Fibroblast of gingiva (primary cell): ENCODE measurements at regions not wholly inside any gene's neighbourhood (a gene's known extent, or its start where the extent isn't known, plus 50 kb on each side); places are given as distances from the start of the nearest gene placed in this dataset.

Experiments used
- DNase-seq: peaks from one replicate; pipeline ENCODE4 v3.0.0-alpha.2; 2011; ENCODE audit warnings: low read depth

DNA sequence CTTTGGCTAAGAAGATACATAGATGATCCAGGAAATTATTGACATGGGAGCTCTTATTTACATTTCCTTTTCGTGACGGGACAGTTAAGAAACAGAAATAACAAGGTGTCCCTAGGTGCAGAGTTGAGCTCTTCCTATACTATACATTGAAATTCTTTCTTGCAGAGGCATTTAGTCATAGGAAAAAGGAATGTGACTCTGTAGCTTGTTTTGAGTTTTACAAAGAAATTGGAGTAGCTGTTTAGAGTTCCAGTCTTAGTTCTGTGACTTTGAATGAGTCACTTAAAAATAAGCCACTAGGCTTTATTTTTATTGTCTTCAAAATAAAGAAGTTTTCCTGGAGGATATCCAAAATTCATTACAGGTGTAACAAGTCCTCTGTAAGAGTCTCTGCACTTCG, 723.5 kb upstream of the SGO1 start:
- DNase-seq, result no peak

DNA sequence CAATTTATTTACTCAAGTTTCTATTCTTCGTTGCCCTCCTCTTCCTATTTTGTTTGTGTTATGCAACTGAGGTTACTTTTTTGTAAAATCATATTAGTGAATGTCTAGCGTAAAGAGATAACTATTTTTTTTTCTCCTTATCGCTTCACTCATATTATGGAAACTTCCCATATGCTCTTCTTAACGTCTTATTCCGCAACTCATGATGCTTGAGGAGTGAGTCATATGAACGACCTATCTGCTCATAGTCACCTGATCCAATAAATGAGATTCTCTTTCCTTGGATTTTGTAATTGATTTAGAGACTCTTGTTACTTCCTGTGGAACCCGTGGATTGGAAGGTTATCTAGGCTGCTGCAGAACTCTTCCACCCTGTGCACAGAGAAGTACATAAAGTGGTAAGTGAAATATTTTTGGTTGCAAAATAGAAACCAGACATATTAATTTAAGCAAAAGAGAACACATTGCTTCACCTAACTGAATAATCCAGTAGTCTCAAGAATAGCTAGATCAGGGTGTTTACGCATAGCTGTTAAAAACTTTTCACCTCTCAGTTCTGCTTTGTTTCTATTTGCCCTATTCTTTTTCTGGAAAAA, 719.3 kb upstream of the SGO1 start:
- DNase-seq, result no peak

DNA sequence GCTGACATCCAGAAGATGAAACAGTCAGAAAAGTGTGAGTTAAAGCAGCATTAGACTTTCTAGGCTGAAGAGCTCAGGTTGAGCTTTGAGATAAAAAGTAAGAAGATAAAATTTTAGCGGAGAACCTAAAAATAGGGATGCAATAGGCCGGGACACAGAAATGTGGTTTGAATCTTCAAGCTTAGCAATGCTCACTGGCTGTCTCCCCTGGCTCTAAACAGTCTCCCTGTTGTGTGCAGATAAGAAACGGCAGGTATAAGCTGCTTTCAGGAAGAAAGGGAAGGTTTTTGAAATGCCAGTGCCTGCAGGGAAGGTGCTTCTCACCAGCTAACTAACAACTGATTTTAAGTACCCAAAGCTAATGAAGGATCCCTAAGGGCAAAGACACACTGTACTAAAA, 718.7 kb upstream of the SGO1 start:
- DNase-seq, result no peak

DNA sequence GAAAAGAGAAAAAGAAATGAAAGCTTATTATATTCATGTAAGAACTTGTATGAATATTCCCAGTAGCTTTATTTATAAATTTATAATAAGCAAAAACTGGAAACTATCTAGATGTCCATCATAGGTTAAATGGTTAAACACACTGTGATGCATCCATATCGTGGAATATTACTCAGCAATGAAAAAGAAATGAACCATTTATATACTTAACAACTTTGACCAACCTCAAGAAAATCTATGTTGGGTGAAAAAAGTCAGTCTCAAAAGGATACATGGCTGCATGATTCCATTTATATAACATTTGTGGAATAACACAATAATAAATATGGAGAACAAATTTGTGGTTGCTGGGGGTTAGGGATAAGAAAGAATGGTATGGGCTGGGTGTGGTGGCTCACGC, 713.0 kb upstream of the SGO1 start:
- DNase-seq, result no peak

DNA sequence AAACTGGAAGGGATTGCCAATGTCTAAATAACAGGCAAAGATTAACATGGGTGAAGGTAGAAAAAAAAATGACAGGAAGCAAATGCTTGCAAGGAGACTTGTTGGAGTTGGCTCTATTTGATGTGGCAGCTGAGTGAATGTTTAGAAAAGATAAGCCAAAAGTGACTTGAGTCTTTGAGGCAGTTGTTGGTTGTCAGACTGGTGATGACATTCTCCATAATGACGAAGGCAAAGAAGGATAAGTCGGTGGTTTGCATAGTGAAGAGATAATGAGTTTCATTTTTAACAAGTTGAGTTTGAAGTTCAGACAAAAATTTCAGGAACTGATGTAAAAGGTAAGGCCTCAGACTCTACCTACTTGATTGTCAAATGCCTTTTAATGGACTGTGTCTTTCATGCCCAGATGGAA, 704.1 kb upstream of the SGO1 start:
- no peak for DNase-seq

DNA sequence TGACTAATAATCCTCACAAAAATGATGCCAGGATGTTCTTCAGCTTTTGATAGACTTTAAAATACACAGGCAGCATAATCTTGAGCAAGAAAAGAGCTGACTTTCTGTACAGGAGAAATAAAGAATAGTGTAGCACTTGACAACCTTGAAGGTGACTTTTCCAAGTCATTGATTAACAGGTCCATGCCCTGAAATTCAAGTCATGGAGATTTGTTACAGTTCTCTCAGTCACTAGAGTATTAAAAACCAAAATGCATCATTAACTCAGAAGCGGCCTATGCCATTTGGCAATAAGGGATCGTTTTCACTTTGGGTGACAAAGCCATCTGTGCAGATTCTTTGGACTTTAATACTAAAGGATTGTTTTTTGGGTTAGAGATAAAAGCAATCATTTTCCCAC, 692.7 kb upstream of the SGO1 start:
- no peak for DNase-seq

DNA sequence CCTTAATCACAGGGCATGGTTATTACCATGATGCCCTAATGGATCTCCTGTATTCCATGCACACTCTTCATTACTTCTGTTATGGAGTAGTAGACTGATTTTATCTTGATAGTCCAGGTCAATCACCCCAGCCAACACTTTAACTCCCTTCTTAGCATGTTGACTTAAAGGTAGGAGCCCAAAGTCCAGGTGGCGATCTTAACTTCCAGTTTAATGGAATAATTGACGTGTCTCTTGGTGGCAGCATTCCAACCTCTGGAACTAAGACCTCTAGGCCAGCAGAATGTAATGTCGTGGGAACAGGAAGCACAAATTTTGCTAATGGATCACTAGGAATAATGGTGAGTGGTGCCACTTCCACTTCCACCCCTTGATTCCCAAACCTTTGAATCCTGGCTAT, 687.2 kb upstream of the SGO1 start:
- no peak for DNase-seq

DNA sequence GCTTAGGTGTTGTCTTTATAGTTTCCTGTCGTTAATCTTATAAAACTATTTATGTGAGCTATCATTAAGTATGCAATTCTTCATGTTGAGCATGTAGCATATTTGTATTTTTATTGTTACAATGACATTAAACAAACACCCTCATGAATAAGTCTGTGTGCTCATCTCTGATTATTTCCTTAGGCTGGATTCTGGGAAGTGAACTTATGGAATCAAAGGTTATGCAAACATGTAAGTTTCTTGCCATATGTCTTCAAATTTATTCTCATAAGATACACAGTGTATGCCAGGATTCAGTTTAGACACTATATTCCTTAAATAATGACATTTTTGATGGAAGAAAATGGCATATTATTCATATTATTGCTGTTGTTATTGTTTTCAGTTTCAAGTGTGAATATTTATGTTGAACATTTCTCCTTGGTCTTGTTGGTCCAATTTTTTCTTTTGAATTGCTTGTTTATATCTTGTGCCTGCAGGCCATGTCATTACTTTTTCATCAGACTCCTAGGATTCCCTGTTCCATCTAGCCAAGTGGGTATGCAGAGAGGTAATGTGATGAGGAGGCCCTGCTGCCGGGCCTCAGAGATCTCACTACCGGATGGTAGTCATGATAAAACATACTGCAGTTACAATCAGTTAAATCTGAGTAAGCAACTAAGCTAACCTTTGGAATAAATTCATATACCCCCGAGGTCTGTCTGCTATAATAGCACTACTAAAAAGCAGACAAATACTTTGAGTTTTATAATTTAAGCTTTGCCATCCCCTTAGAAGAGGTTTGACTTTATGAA, 684.3 kb upstream of the SGO1 start:
- DNase-seq, result no peak

DNA sequence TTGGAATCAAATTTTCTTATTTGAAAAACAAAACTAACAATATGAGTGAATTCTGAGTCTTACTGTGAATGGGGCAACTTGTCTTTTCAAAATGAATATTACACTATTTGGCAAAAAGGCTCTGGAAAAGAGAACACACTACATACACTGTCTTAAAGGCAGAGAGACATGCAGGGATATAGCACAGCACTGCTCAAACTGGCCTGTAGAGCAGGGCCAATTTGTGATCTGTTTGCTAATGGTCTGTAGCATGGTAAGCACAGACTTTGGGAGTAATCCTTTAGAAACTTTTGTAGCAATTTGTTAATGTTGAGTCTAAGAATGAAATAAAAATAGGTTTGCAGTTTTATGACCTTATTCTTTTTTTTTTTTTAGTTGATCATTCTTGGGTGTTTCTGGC, 679.8 kb upstream of the SGO1 start:
- DNase-seq, result no peak

DNA sequence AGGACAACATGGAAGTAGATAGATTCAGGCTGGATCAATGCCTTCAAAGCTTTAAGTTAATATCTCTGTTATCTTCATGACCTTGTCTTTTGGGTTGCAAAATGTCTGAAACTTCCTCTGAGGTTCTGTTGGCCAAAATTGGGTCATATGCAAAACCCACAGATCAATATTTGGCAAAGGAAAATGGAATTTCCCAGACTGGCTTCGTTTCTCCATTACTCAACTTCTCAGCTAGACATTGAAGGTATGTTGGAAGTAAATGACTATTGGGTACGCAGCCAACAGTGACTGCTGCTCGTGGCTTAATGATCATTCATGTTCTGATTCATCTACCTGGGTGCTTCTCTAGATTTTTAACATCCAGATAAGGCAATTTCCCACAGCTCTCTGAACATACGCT, 675.4 kb upstream of the SGO1 start:
- no peak for DNase-seq

DNA sequence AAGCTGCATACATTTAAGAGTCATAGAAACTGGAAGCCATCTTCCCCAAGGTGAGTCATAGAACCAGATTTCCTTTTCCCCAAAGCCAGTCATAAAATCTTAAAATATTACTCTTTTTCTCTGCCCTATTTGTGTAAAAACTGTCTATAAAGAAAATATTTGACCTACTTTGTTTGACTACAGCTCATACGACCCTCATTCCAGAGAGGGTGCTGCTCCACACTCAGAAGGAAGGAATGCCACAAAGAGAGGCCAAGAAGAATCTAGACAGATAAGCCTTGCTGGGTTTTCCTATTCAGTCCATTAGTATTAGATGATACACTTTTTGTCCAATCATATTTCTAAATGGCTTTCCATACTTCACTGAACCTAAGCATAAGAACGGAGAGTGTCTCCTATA, 671.6 kb upstream of the SGO1 start:
- DNase-seq, result no peak

DNA sequence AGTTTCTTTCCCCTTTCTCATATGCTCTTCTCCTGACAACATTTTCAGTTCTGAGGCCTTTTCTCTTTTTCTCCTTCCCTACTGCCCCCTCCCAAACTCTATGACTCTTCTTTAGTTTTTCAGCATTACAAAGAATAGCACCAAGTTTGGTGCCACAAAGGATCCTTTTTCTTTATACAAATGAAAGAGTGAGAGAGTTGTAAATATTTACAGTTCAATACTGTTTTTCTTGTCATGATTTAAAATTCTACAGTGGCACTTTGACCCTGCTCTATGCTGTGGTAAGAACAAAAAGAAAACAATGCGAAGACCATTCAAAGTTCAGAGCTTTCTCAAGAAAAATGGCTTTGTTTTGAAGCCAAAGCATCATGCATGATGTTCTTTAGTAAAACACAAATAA, 667.9 kb upstream of the SGO1 start:
- DNase-seq, result no peak

DNA sequence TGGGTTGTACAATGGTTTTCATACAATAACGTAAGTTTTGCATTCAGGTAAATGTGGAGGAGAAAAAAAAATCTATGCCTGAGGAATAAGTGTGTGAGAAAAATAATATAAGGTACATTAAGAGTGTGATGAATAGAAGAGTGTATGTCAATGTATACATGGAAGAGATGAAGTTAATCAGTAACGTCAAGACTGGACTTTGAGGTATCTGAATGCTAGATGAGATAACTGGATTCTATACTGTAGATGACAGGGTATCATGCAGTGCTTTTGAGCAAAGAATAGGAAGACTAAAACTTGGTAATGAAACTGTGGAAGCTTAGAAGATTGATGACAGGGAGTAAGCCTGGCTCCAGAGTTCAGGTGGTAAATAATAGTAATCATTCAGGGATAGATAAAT, 666.7 kb upstream of the SGO1 start:
- DNase-seq, result no peak

DNA sequence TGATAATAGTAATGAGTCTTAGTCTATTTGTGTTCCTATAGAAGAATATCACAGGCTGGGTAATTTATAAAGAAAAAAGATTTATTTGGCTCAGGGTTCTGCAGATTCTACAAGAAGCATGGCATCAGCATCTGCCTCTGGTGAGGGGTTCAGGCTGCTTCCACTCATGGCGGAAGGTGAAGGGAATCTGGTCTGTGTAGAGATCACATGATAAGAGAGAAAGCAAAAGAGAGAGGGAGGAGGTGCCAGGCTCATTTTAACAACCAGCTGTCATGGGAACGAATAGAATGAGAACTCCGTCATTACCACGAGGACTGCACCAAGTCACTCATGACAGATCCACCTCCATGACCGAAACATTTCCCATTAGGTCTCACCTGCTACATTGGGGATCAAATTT, 664.0 kb upstream of the SGO1 start:
- DNase-seq, result no peak

DNA sequence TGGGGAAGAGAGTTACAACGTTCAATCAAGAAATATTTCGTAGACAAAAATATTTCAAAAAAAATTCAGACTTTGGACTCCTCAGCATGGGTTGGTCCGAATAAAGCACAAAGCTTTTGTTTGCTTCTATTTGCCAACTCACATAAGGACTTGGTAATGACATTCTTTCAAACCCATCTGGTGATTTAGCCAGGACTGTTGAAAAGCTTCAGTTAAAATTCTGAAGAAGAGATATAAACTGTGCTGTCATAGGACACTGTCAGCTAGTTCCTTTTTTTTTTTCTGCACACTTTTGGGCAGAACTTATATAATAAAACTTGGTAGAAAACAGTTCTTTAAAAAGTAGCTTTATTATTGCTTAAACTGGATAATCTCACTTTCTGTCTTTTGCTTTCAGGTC, 660.8 kb upstream of the SGO1 start:
- no peak for DNase-seq

DNA sequence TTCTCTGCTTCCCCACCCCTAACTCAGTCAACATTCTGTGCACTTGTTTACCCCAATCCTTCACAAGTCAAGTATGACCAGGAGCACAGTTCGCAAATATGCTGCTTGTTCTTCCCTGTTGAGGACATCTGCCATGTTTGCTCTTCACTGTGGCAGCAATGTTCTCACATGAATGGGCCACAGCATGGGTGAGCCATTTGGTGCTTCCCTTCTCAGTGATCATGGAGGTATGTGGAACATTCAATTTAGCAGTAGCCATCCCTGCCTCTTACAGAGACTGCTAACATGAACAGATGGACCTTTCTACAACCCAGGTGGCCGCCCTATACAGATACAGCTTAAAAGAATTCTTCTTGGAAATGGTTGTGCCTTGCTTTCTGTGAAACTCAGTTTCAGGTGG, 660.1 kb upstream of the SGO1 start:
- DNase-seq, result no peak

DNA sequence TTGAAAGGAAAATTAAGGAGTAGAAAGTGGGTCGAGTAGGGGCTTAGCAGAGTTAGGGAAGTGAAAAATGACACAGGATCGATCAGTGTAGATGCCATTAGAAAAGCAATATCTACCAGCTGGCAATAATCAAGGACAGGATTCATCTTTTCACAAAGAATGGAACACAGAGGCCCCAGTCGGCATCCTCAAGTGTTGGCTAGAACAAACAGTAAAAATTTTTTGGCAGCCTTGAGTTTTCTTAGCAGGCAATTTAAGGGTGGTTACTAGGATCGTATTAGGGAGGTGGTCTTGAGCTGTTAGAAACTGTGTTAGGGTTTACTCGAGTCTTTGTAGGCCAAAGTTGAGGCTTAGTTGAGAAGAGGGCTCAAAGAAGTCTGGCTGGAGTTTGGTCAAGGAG, 658.8 kb upstream of the SGO1 start:
- no peak for DNase-seq

DNA sequence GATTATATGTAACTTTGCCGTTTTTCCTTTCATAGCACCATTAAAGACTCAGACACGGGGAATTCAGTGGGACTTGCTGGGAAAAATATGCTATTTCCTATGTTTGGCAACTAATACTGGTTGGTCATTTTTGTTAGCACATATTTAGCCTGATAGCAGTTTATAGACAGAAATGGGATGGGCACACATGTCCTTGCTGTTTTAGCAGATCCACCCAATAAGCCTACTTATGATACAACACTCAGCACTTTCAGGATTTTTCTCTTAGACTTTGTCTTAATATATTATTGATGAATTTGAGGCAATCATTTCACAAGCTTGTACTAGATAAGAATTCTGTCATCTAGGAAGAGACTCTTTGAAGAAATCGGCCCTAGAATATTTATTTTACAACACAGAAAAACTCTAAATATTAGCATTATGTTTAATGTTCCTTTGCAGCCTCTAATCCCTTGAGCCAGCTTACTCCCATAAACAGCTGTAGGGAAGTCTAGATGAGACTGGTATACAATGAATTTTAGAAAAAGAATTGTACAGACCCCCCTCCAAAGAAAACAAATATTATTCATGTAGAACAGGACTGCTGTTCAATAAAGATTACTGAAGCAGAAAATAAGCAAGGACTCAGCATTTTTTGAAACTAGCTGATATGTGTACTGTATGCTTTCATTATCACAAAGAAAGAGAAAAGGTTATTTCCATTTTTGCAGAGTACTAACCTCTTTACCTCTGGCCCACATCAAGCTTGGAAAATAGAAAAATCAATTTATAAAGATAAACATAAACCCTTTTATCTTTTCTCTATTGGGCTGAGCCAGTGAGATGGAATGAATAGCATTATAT, 656.8 kb upstream of the SGO1 start:
- DNase-seq, result no peak

DNA sequence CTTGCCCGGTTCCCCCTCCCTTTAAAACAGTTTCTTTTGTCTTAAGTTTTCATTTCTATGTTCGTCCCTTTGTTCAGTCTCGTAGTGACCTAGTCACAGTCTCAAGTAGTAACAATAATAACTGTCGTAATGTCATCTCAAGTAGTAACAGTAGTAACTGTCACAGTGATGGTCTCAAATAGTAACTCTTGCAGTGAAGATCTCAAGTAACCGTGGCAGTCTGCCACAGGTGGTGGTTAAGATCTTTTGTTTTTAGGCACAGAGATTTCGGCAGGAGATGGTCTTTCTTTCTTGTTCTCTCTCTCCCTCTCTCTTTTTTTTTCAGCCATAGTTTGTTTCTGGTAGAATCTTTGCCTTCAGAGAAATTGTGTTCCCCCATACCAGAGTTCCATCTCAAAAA, 656.0 kb upstream of the SGO1 start:
- no peak for DNase-seq

DNA sequence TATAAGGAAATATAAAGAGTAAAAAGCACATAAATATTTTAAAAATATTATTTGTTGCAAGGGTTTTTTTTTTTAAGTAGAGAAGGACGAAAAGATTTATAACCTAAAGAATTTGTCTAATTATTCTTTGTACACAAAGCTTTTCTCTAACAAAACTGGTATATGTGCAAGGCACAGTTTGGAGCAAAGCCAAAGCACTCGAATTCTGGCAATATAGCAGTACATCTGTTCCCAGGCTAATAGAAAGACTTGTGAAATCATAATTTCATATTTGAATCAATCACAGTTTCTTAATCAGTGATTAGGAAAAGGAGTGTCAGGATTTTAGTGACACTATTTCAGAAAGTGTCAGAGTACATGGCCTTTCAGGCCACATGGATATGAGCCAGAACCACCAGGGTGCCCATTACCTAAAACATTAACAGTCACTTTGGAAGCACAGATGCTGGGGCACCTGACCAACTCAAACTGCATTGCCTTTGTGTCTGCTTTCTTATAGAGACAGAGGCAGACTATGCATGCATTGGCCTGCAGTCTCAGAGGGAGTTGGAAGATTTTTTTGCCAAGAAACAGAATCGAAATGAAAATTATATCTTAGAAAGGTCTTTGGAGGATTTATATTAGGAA, 651.8 kb upstream of the SGO1 start:
- DNase-seq, result no peak

DNA sequence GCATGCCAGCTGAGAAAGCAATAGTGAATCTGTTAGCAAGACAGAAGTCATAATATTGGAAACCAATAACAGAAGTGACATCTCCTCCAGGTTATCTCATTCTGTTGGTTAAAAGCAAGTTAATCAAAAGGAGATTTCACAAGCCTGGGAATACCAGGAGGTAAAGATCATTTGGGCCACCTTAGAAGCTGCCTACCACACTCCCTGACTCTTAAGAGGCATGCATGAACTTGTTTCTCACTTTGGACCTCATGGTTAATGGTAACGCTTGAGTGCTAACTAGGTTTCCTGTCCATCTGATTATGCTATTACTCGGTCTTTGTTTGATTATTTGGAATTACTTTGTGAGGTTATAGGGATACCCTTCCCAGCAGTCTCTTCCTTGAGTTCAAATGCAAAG, 650.8 kb upstream of the SGO1 start:
- DNase-seq, result no peak

DNA sequence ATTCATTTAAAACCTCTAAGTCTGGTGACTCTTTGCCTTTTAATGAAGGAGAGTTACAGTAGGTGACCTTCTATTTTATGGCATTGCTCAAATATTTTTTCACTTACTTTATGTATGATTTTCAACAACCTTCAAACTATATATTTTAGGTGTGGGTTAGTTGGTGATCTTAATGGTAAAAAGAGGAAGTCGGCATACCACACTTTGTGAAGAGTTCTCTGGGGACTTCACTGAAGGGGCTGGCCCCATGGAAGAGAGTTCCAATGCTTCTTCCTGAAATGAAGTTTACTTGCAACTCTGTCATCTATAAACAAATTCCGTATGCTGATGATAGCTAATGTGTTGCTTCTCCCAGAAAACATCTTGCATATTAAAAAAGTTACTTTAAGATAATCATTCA, 647.0 kb upstream of the SGO1 start:
- DNase-seq, result no peak

DNA sequence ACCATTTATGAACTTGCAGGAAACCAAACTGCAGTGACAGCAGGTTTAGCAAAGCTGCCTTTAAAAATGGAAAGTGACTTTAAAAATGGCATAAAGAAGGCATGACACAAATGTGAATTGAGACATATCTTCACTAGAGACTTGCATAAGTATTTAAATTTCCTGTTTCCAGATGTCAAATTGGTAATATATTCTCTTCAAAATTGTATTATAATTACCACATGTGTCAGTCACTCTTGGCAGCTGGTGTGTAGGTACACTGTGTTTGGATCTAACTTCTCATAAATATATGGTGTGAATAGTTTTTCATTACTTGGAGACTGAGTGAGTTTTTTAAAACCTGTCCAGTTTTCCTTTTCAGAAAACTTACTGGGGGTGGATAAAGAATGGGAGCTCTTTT, 636.2 kb upstream of the SGO1 start:
- DNase-seq, result no peak
